ENCODE measurements at regions not wholly inside any gene's neighbourhood (a gene's known extent, or its start where the extent isn't known, plus 50 kb on each side); places are given as distances from the start of the nearest gene placed in this dataset.

- no peak for TF ChIP-seq USF2 (IDR thresholded peaks at IDR 0.05; ENCODE audit: low read length)
- TF ChIP-seq SIX5 (IDR thresholded peaks at IDR 0.05; ENCODE audit: low read depth, low read length) = no peak
- no peak for TF ChIP-seq CREB1 (IDR thresholded peaks at IDR 0.05)
- TF ChIP-seq TAF7 (optimal IDR thresholded peaks at IDR 0.05; ENCODE audit: borderline replicate concordance, low read depth, low read length) = no peak
- TF ChIP-seq CTBP2 (IDR thresholded peaks at IDR 0.05; ENCODE audit: borderline replicate concordance, insufficient read depth, insufficient read length, low read length) = no peak
- TF ChIP-seq TEAD4 (IDR thresholded peaks at IDR 0.05; ENCODE audit: low read depth, low read length) = no peak
Measured at GRCh38 chr15:46088486-46089445, 453.9 kb downstream of the SQOR start (continued).

All from H1 (cell line).